NCI-H2029 treated with DMSO at 0.1 percent for 48 hours (cell line): ENCODE measurements at regions not wholly inside any gene's neighbourhood (a gene's known extent, or its start where the extent isn't known, plus 50 kb on each side); places are given as distances from the start of the nearest gene placed in this dataset.
A peak's percentile ranks its signal among the peaks of the same experiment; 100 is the strongest.

Source experiments
- DNase-seq: peaks from one replicate; lab custom pipeline; 2025; lab: John Stamatoyannopoulos, UW

- DNase-seq, result no peak
Measured at GRCh38 chr10:88129013-88129412, 265.6 kb downstream of the PTEN start.

DNA sequence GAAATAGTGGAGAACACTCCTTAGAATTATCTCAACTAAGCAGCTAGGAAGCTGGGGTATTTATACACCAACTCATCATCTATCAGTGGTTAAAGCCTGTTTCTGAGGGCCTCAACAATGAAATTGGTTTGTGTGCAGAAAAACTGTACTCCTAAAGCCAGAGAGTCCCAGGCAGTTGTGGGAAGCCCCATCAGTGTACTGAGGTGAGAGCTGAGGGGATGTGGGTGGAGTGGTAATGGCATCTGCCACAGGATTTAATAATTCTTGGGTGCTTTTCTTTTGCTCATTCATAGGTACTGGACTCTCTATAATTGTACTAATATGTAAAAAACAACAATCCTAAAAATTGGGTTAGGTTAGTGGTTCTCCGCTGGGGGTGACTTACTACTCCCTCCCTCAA, 267.5 kb downstream of the PTEN start:
- DNase-seq, result no peak

DNA sequence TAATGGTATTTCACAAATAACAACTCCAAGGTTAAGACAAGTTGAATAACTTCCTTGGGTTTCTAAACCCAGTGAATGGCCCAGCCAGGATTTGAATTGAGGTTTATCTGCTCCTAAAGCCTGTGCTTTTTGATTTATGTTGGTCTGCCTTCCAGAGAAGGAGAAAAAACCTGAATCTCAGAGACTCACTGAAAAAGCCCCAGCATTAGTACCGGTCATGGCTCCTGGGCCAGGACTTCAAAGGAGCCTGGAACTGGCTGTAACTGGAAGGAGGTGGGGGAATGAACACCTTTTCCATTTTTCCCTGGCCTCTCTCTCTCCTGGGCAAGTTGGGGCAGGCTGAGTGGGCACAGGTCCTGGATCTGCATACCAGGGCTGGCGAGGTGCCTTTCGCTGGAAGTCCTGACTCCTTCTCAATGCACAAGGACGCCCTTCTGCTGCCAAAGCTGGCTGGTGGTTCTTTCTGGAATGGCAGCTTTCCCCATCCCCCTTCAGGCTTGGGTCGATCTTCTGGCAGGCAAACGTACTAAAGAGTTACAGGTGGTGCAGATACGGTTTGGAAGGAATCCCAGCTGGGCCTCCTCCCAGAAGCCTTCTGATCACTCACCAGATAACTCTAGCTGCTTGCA, 268.2 kb downstream of the PTEN start:
- DNase-seq, result no peak

DNA sequence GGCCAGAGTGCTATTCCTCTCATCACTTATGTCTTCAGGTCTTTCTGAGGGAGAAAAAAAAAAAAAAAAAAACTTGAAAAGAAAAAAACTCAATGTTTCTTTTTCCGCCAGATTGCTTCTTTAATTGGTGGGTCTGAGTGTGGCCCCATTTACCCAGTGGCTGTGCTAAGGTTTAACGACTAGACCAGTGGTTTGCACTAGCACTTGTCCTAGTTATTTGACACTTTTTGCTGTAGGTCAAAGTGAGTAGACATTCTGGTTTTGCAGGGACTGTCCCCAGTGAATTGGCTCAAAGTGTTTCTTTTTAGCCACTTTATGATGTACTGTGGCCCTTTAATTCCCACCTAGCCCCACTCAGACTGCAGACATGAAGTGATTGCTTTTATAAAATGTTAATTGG, 273.3 kb downstream of the PTEN start:
- no peak for DNase-seq

DNA sequence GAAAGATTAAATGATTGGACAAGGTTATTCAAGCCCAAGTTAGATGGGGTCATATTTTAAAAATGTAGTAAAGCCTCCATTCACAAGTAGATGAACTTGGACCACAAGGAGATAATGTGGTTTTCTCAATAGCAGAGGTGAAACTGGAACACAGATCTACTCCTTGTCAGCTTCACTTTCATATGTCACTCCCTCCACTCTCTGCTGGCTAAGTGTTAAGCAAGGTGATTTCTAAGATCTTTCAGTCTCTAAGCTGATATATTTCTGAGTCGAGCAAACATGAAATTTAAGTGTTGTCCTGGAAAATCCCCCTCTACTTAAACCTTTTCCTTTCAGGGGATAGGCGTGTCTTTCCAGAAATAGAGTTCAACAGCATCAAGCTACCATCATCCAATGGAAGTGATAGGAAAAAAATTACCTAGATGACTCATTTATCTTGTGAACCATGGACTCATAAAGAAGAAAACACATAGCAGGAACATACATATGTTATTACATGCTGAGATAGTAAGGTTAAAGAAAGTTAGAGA, 275.0 kb downstream of the PTEN start:
- DNase-seq, result no peak

- DNase-seq, result no peak
Measured at GRCh38 chr10:88147000-88147798, 283.8 kb downstream of the PTEN start.

GRCh38 chr10:88149906-88150305, 286.5 kb downstream of the PTEN start:
- DNase-seq, result no peak

DNA sequence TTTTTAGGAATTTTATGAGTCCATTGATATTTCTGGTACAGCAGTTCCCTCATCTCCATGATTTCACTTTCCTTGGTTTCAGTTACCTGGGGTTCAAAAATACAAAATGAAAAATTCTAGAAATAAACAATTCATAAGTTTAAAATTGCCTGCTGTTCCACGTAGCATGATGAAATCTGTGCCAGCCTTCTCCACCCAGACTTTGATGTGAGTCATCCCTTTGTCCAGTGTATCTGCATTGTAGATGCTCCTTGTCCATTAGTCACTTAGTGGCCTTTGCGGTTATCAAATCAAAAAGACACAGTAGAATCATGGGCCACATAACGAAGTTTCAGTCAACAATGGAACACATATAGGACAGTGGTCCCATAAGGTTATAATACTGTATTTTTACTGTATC, 286.9 kb downstream of the PTEN start:
- no peak for DNase-seq

- DNase-seq, result no peak
Measured at GRCh38 chr10:88152728-88153133, 289.3 kb downstream of the PTEN start.

GRCh38 chr10:88154596-88155250, 291.3 kb downstream of the PTEN start:
- DNase-seq, result no peak

DNA sequence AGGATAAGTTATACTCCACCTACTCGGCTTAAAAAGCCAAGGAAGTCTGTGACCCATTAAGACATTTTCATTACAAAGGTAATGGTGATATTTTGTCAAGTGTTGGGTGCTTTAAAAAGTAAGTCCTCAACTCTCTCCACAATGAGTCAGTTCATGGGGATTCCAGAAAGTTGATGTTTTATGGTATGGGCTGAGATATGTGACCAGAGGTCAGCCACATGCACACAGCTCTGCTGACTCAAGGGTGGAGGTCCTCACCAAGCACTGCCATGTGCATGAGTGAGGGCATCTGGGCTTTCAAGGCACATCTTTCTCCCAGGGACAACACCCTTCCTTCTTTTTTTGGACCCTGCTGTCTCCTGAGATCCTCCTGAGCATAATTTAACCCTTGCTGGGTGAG, 292.9 kb downstream of the PTEN start:
- no peak for DNase-seq

DNA sequence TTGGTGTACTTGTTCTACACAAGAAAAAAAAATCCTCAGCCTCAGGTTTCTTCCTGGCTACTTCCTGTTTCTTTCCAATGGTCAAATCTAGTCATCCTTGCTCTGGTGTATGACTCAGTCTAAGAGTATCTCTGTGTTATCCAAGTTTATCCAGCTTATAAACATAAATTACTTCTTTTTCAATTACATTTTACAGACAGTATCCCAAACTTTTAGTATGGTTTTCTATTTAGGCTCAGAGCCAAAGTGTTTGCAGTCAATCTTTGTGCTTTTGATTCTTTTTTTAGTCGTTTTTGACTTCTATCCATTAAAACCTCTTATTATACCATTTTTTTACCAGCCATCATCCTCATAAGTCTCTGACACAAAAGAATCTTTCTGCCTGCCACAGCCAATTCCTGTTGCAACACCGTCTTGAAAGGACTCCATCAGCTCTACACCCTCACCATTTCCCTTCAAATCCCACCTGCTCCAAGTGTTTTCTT, 294.6 kb downstream of the PTEN start:
- no peak for DNase-seq

DNA sequence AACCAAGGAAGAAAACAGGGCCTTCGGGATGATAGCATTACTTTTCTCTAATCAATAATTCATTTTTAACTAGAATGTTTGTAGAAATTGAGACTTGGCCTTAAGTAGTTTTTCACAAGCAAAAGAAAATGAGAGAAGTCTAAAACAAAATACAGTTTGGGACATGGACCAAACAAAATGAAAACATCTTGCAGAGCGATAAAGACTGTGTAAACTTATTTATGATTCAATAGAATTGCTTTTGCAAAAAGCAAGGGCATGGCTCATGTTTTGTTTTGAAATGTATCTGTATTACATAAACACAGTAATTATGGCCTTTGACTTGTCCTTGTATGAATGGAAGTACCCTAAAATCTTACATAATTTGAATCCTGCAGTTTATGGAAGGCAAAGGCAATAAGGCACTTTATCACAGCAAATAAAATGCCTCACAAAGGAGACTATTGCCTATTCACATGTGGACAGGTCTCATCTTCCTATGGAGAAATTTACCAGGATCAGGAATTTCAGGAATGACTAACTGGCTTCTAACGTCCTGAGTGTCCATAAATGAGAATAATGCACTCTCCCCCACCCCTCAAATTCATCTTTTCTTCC, 295.2 kb downstream of the PTEN start:
- no peak for DNase-seq

DNA sequence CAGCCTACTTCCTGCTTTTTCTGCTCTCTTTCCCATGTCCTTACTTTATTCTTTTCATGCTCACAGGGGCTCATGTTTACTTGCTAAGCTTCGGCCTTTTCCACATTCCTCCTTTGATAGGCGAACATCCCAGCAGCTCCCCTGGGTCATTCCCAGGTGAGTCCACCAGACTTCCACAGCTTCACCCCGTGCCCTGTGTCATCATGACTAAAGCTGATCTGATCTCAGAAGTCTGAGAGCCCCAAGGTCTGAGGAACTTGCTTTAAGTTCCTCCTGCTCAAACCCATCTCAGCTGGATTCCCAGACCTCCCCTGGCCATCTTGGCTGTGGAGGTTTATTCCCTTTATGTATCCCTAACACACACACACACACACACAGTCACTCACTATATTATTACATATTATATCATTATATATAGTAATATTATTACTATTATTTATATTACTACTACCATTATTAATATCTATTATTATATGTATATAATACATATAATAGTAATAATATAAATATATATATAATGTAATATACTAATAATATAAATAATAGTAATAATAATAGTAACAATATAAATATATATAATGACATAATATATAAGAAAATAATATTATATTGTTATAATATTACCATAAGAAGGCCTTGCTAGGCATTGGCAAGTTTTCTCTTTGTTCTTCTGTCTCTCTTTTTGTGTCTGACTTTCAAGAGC, 295.9 kb downstream of the PTEN start:
- DNase-seq, result no peak

DNA sequence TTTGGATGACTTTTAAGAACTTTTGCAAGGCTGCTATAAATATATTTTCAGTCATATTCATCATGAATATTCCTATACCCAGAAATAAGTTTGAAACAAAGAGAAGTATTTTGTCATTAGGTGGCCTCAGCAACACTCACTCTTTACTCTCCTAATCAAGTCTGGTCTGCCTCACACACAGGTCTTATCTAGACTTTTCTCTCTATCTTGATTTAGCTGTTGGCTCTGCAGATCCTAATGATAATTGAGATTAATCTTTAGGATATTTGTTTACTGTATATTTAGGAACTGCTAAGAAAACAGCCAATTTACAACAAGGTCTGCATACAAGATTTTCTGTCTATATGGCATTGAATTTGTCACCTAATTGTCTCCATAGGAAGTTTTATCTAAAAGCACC, 297.6 kb downstream of the PTEN start:
- no peak for DNase-seq

- no peak for DNase-seq
Measured at GRCh38 chr10:88161756-88162155, 298.3 kb downstream of the PTEN start.

- no peak for DNase-seq
Measured at GRCh38 chr10:88162852-88163251, 299.4 kb downstream of the PTEN start.

DNA sequence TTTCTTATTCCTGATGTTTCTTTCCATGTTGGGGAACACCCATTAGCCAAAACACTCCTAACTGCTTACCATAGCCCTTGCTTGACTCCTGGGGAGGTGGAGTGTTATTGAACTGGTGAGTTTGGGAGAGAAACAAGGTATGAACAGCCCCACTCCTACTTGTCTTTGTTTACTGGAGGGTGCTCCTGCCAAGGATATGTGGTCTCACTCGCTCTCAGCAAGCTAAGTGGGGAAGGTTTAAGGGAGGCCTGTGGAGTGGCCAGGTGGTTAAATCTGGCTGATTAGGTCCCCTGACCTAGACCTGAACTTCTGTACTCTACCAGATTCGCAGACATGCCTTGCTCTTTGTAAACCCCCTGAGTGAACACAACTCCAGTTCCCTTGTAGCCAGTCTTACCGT, 300.1 kb downstream of the PTEN start:
- DNase-seq, result peak; percentile 24

DNA sequence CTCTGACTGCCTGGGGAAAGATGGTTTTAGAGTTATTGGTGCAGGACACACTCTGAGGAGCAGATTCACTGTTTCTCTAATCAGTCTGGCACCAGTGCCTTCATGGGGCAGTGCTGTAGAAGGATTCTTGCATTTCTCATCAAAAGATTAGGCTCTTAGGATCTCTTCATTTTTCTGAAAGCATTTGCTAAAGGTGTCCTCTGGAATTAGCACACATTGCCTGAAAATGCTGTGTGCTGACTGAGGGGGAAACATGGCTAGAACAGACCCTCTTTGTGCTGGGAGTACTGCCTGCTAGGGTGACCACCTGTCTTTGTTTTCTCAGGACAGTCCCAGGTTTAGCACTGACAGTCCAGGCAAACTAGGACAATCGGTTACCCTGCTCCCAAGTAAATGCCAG, 301.0 kb downstream of the PTEN start:
- no peak for DNase-seq

DNA sequence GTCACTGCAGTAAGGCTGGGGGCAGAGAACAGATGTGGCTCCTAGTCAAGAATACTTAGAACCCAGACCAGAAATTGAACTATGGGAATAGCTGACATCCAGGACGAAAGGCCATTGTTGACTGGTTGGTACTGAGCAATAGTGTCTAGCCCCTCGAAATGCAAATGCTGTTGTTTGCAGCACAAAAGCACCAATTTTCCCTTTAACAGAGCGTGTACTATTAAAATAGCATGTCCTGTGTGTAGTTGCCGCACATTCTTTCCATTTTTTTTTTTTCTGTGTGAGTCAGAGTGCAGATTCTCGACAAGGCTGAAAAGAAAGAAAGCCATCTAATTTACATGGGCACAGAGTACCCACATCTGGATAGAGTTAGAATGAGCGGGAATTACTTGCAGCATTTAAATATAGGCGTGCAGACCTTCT, 302.4 kb downstream of the PTEN start:
- no peak for DNase-seq

- DNase-seq, result no peak
Measured at GRCh38 chr10:88168171-88169036, 305.0 kb downstream of the PTEN start.
